Fibroblast of villous mesenchyme (primary cell): ENCODE measurements at regions not wholly inside any gene's neighbourhood (a gene's known extent, or its start where the extent isn't known, plus 50 kb on each side); places are given as distances from the start of the nearest gene placed in this dataset.

Experiments used
- DNase-seq: peaks from one replicate; pipeline ENCODE4 v3.0.0-alpha.2; 2010; ENCODE audit warnings: low read depth
- H3K4me3 ChIP-seq: 2 replicates; pipeline ENCODE4 v1.5.1; 2011; ENCODE audit warnings: low read depth, mild to moderate bottlenecking, low read length
- CTCF ChIP-seq: IDR thresholded peaks from 2 replicates; pipeline ENCODE4 v1.5.1; 2012; ENCODE audit warnings: low read depth, mild to moderate bottlenecking, low read length; ENCODE audit not compliant: insufficient read depth

GRCh38 chr13:73740666-73741065 is 393.5 kb downstream of the KLF12 start:
- peak; percentile 39 for DNase-seq
- H3K4me3 ChIP-seq, result peak overlapping the region; percentile 9
- no peak for TF ChIP-seq CTCF

GRCh38 chr13:73739394-73739793 is 394.8 kb downstream of the KLF12 start:
- no peak overlapping the region for H3K4me3 ChIP-seq
- no peak for DNase-seq
- no peak for TF ChIP-seq CTCF

GRCh38 chr13:73738626-73739025 is 395.6 kb downstream of the KLF12 start:
- H3K4me3 ChIP-seq, result no peak overlapping the region
- no peak for TF ChIP-seq CTCF
- DNase-seq, result no peak

GRCh38 chr13:73737214-73737613 is 397.0 kb downstream of the KLF12 start:
- no peak for DNase-seq
- TF ChIP-seq CTCF, result no peak
- no peak overlapping the region for H3K4me3 ChIP-seq

GRCh38 chr13:73733706-73734105 is 400.5 kb downstream of the KLF12 start:
- H3K4me3 ChIP-seq, result no peak overlapping the region
- no peak for TF ChIP-seq CTCF
- no peak for DNase-seq

GRCh38 chr13:73732350-73732749 is 401.9 kb downstream of the KLF12 start:
- DNase-seq, result no peak
- no peak for TF ChIP-seq CTCF

GRCh38 chr13:73731564-73731963 is 402.6 kb downstream of the KLF12 start:
- H3K4me3 ChIP-seq, result no peak overlapping the region
- no peak for TF ChIP-seq CTCF
- DNase-seq, result no peak

More at GRCh38 chr13:73732350-73732749, 401.9 kb downstream of the KLF12 start:
- H3K4me3 ChIP-seq, result no peak overlapping the region
